ENCODE measurements at regions not wholly inside any gene's neighbourhood (a gene's known extent, or its start where the extent isn't known, plus 50 kb on each side); places are given as distances from the start of the nearest gene placed in this dataset.

- Histone ChIP-seq H3K27ac (ENCODE audit: low read depth, low read length) (no peak overlapping the region), H3K4ac (ENCODE audit: low read depth, low read length) (no peak overlapping the region), H3K4me2 (ENCODE audit: low read length) (no peak overlapping the region), H3K36me3 (ENCODE audit: control insufficient read depth, insufficient read depth, low read length) (no peaks in the 10 kb centered on the region), H3K18ac (ENCODE audit: low read length) (no peak overlapping the region), H3K4me3 (ENCODE audit: low read length) (no peak overlapping the region), H3K79me1 (ENCODE audit: low read length) (no peaks in the 10 kb centered on the region), H2BK120ac (ENCODE audit: low read depth, low read length) (no peak overlapping the region), H3K23ac (ENCODE audit: low read length) (no peak overlapping the region), H3K27me3 (ENCODE audit: insufficient read depth, low read length, poor library complexity) (no peaks in the 10 kb centered on the region), H3K4me1 (ENCODE audit: control insufficient read depth, low read depth, low read length) (no peaks in the 10 kb centered on the region), H3K56ac (ENCODE audit: low read length) (peak overlapping the region; percentile 67), H4K8ac (ENCODE audit: low read depth, low read length) (no peak overlapping the region), H2BK15ac (replicated peaks; ENCODE audit: low read depth) (no peak overlapping the region), H3K9ac (ENCODE audit: low read length) (no peak overlapping the region), H2BK5ac (ENCODE audit: low read length) (no peak overlapping the region), H3K79me2 (ENCODE audit: control insufficient read depth, insufficient read depth, low read length) (no peaks in the 10 kb centered on the region), H2AK5ac (ENCODE audit: low read length) (no peak overlapping the region), H4K5ac (ENCODE audit: low read length) (no peak overlapping the region)
- peak; percentile 83 for DNase-seq
- WGBS (ENCODE audit: extremely low coverage, insufficient coverage, low lambda C conversion rate), result no CpG with 5 or more reads among the region's 5 CpGs
These were observed 166.2 kb upstream of the PLXNA2 start for GRCh38 chr1:208410409-208410808.

DNA sequence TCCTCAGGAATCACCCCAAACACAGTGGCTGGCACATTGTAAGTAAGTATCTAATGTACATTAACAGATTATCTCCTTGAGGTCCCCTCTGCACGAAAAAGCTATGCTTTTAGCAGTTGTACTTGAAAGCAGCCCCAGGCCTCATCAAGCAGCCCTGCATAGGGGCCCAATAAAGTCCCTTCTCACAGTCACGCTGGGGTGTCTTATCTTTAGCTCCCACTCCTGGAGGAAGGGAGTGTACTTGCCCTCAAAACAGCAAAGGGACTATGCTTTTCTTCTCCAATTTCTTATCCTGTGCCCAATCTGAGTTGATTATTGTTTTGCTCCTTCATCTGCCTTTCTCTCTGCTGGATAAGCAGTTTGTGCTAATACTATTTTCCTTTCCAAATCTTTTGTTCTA lies 168.8 kb upstream of the PLXNA2 start:
- no peak overlapping the region for H2BK5ac ChIP-seq (ENCODE audit: low read length)
- no peaks in the 10 kb centered on the region for H3K79me1 ChIP-seq (ENCODE audit: low read length)
- no peak overlapping the region for H4K5ac ChIP-seq (ENCODE audit: low read length)
- no peak overlapping the region for H2BK120ac ChIP-seq (ENCODE audit: low read depth, low read length)
- WGBS (ENCODE audit: extremely low coverage, insufficient coverage, low lambda C conversion rate), result no CpG with 5 or more reads among the region's 2 CpGs
- no peaks in the 10 kb centered on the region for H3K27me3 ChIP-seq (ENCODE audit: insufficient read depth, low read length, poor library complexity)
- H4K8ac ChIP-seq (ENCODE audit: low read depth, low read length), result no peak overlapping the region
- no peak overlapping the region for H3K56ac ChIP-seq (ENCODE audit: low read length)
- no peak overlapping the region for H3K18ac ChIP-seq (ENCODE audit: low read length)
- H3K4me3 ChIP-seq (ENCODE audit: low read length), result no peak overlapping the region
- H3K4me1 ChIP-seq (ENCODE audit: control insufficient read depth, low read depth, low read length), result no peaks in the 10 kb centered on the region
- DNase-seq, result no peak
- no peak overlapping the region for H3K27ac ChIP-seq (ENCODE audit: low read depth, low read length)
- no peak overlapping the region for H2AK5ac ChIP-seq (ENCODE audit: low read length)
- H3K4ac ChIP-seq (ENCODE audit: low read depth, low read length), result no peak overlapping the region
- H3K9ac ChIP-seq (ENCODE audit: low read length), result no peak overlapping the region
- no peak overlapping the region for H3K4me2 ChIP-seq (ENCODE audit: low read length)
- no peak overlapping the region for H2BK15ac ChIP-seq (replicated peaks; ENCODE audit: low read depth)
- H3K79me2 ChIP-seq (ENCODE audit: control insufficient read depth, insufficient read depth, low read length), result no peaks in the 10 kb centered on the region
- no peaks in the 10 kb centered on the region for H3K36me3 ChIP-seq (ENCODE audit: control insufficient read depth, insufficient read depth, low read length)
- H3K23ac ChIP-seq (ENCODE audit: low read length), result no peak overlapping the region

DNA sequence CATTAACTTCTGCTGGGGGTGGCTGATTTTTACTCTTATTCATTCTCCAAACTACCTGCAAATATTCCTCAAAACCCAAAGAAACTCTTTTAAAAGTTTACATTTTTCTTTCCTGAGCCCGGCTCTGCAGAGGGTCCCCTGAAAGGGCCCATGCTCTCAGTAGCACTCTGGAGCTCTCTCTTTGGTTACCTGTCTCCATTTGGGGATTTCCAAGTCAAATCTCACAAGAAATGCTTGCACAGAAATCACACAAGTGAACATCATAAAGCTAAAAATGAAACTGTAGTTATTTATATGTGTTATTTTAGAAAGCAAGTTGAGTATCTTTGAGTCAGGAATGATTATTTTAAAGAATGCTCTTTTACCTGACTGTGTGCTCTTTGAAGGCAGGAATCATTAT lies 174.5 kb upstream of the PLXNA2 start:
- H3K4me1 ChIP-seq (ENCODE audit: control insufficient read depth, low read depth, low read length), result no peaks in the 10 kb centered on the region
- no peak for DNase-seq
- H3K9ac ChIP-seq (ENCODE audit: low read length), result no peak overlapping the region
- no peak overlapping the region for H3K4me3 ChIP-seq (ENCODE audit: low read length)
- no peaks in the 10 kb centered on the region for H3K79me1 ChIP-seq (ENCODE audit: low read length)
- no peak overlapping the region for H3K18ac ChIP-seq (ENCODE audit: low read length)
- H2AK5ac ChIP-seq (ENCODE audit: low read length), result no peak overlapping the region
- no peaks in the 10 kb centered on the region for H3K79me2 ChIP-seq (ENCODE audit: control insufficient read depth, insufficient read depth, low read length)
- no peaks in the 10 kb centered on the region for H3K36me3 ChIP-seq (ENCODE audit: control insufficient read depth, insufficient read depth, low read length)
- no peak overlapping the region for H4K5ac ChIP-seq (ENCODE audit: low read length)
- H2BK120ac ChIP-seq (ENCODE audit: low read depth, low read length), result no peak overlapping the region
- H4K8ac ChIP-seq (ENCODE audit: low read depth, low read length), result no peak overlapping the region
- H3K4me2 ChIP-seq (ENCODE audit: low read length), result no peak overlapping the region
- H3K4ac ChIP-seq (ENCODE audit: low read depth, low read length), result no peak overlapping the region
- H3K27me3 ChIP-seq (ENCODE audit: insufficient read depth, low read length, poor library complexity), result no peaks in the 10 kb centered on the region
- no CpG with 5 or more reads among the region's 1 CpG for WGBS (ENCODE audit: extremely low coverage, insufficient coverage, low lambda C conversion rate)
- H3K27ac ChIP-seq (ENCODE audit: low read depth, low read length), result no peak overlapping the region
- no peak overlapping the region for H2BK5ac ChIP-seq (ENCODE audit: low read length)
- no peak overlapping the region for H3K23ac ChIP-seq (ENCODE audit: low read length)
- no peak overlapping the region for H2BK15ac ChIP-seq (replicated peaks; ENCODE audit: low read depth)
- H3K56ac ChIP-seq (ENCODE audit: low read length), result no peak overlapping the region

- no peaks in the 10 kb centered on the region for H3K27me3 ChIP-seq (ENCODE audit: insufficient read depth, low read length, poor library complexity)
- no peak overlapping the region for H3K9ac ChIP-seq (ENCODE audit: low read length)
- WGBS (ENCODE audit: extremely low coverage, insufficient coverage, low lambda C conversion rate), result no CpG with 5 or more reads among the region's 5 CpGs
- no peaks in the 10 kb centered on the region for H3K79me2 ChIP-seq (ENCODE audit: control insufficient read depth, insufficient read depth, low read length)
- H3K23ac ChIP-seq (ENCODE audit: low read length), result no peak overlapping the region
- H3K4me1 ChIP-seq (ENCODE audit: control insufficient read depth, low read depth, low read length), result no peaks in the 10 kb centered on the region
- H4K5ac ChIP-seq (ENCODE audit: low read length), result no peak overlapping the region
- no peaks in the 10 kb centered on the region for H3K36me3 ChIP-seq (ENCODE audit: control insufficient read depth, insufficient read depth, low read length)
- H2BK15ac ChIP-seq (replicated peaks; ENCODE audit: low read depth), result no peak overlapping the region
- no peak overlapping the region for H2AK5ac ChIP-seq (ENCODE audit: low read length)
- H3K4me2 ChIP-seq (ENCODE audit: low read length), result no peak overlapping the region
- no peak overlapping the region for H2BK120ac ChIP-seq (ENCODE audit: low read depth, low read length)
- H3K4me3 ChIP-seq (ENCODE audit: low read length), result no peak overlapping the region
- H4K8ac ChIP-seq (ENCODE audit: low read depth, low read length), result no peak overlapping the region
- no peak overlapping the region for H2BK5ac ChIP-seq (ENCODE audit: low read length)
- H3K18ac ChIP-seq (ENCODE audit: low read length), result no peak overlapping the region
- no peak for DNase-seq
- H3K4ac ChIP-seq (ENCODE audit: low read depth, low read length), result no peak overlapping the region
- H3K79me1 ChIP-seq (ENCODE audit: low read length), result no peaks in the 10 kb centered on the region
- H3K56ac ChIP-seq (ENCODE audit: low read length), result no peak overlapping the region
- H3K27ac ChIP-seq (ENCODE audit: low read depth, low read length), result no peak overlapping the region
These were observed 175.7 kb upstream of the PLXNA2 start for GRCh38 chr1:208419746-208420420.

DNA sequence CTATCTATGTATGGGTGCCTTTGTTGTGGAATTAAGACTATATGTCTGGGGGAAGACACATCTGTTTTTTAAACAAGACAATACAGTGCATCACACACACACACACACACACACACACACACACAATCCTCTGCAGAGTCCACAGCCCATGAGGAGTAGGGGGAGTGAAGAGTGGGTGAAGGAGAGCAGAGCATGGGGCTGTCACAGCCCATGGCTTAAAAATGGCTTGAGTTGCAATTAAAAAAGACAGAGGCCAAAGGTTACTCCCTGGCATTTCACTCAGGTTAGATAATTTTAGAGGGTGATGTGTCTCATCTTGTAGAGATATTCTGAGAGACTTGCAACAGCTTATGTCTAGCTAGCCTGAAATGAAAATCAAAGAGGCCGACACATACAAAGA lies 176.5 kb upstream of the PLXNA2 start:
- no peak overlapping the region for H2BK15ac ChIP-seq (replicated peaks; ENCODE audit: low read depth)
- WGBS (ENCODE audit: extremely low coverage, insufficient coverage, low lambda C conversion rate), result no CpG with 5 or more reads among the region's 1 CpG
- no peaks in the 10 kb centered on the region for H3K36me3 ChIP-seq (ENCODE audit: control insufficient read depth, insufficient read depth, low read length)
- no peaks in the 10 kb centered on the region for H3K79me2 ChIP-seq (ENCODE audit: control insufficient read depth, insufficient read depth, low read length)
- no peak overlapping the region for H3K56ac ChIP-seq (ENCODE audit: low read length)
- H3K27ac ChIP-seq (ENCODE audit: low read depth, low read length), result no peak overlapping the region
- no peaks in the 10 kb centered on the region for H3K27me3 ChIP-seq (ENCODE audit: insufficient read depth, low read length, poor library complexity)
- H3K4me3 ChIP-seq (ENCODE audit: low read length), result no peak overlapping the region
- H3K79me1 ChIP-seq (ENCODE audit: low read length), result no peaks in the 10 kb centered on the region
- no peak overlapping the region for H3K4ac ChIP-seq (ENCODE audit: low read depth, low read length)
- no peak overlapping the region for H3K4me2 ChIP-seq (ENCODE audit: low read length)
- no peaks in the 10 kb centered on the region for H3K4me1 ChIP-seq (ENCODE audit: control insufficient read depth, low read depth, low read length)
- no peak overlapping the region for H3K9ac ChIP-seq (ENCODE audit: low read length)
- H4K8ac ChIP-seq (ENCODE audit: low read depth, low read length), result no peak overlapping the region
- no peak overlapping the region for H3K23ac ChIP-seq (ENCODE audit: low read length)
- H3K18ac ChIP-seq (ENCODE audit: low read length), result no peak overlapping the region
- no peak overlapping the region for H2BK120ac ChIP-seq (ENCODE audit: low read depth, low read length)
- DNase-seq, result no peak
- no peak overlapping the region for H4K5ac ChIP-seq (ENCODE audit: low read length)
- no peak overlapping the region for H2BK5ac ChIP-seq (ENCODE audit: low read length)
- no peak overlapping the region for H2AK5ac ChIP-seq (ENCODE audit: low read length)

DNA sequence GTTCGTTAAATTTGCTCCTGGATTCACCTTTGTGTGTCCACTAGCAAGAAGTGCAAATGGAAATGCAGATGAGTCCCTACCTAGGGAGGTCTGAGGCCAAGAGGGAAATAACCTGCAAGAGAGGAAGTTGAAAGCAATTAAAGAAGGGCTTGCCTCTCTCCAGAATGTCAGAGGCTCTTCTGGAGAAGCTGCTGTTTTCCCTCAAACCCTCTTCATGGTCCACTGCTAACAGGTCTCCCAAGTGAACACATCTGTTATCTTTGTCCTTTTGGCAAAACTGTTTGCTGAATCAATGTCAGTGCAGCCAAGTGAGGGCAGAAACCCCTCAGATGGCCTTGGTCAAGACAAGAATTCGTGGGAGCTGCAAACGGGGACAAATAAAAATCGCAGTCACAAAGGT lies 177.3 kb upstream of the PLXNA2 start:
- H3K79me1 ChIP-seq (ENCODE audit: low read length), result no peaks in the 10 kb centered on the region
- no peaks in the 10 kb centered on the region for H3K4me1 ChIP-seq (ENCODE audit: control insufficient read depth, low read depth, low read length)
- no peak overlapping the region for H3K23ac ChIP-seq (ENCODE audit: low read length)
- no peak for DNase-seq
- no peak overlapping the region for H3K4ac ChIP-seq (ENCODE audit: low read depth, low read length)
- H4K5ac ChIP-seq (ENCODE audit: low read length), result no peak overlapping the region
- H2BK5ac ChIP-seq (ENCODE audit: low read length), result no peak overlapping the region
- no peak overlapping the region for H3K9ac ChIP-seq (ENCODE audit: low read length)
- H3K27ac ChIP-seq (ENCODE audit: low read depth, low read length), result no peak overlapping the region
- H3K27me3 ChIP-seq (ENCODE audit: insufficient read depth, low read length, poor library complexity), result no peaks in the 10 kb centered on the region
- H3K4me3 ChIP-seq (ENCODE audit: low read length), result no peak overlapping the region
- H2BK120ac ChIP-seq (ENCODE audit: low read depth, low read length), result no peak overlapping the region
- H3K18ac ChIP-seq (ENCODE audit: low read length), result peak overlapping the region; percentile 11
- H3K4me2 ChIP-seq (ENCODE audit: low read length), result no peak overlapping the region
- H3K36me3 ChIP-seq (ENCODE audit: control insufficient read depth, insufficient read depth, low read length), result no peaks in the 10 kb centered on the region
- no peak overlapping the region for H2BK15ac ChIP-seq (replicated peaks; ENCODE audit: low read depth)
- H3K56ac ChIP-seq (ENCODE audit: low read length), result no peak overlapping the region
- no peak overlapping the region for H4K8ac ChIP-seq (ENCODE audit: low read depth, low read length)
- WGBS (ENCODE audit: extremely low coverage, insufficient coverage, low lambda C conversion rate), result no CpG with 5 or more reads among the region's 4 CpGs
- H3K79me2 ChIP-seq (ENCODE audit: control insufficient read depth, insufficient read depth, low read length), result no peaks in the 10 kb centered on the region
- no peak overlapping the region for H2AK5ac ChIP-seq (ENCODE audit: low read length)
